SJCRH30 (cell line): ENCODE measurements at regions not wholly inside any gene's neighbourhood (a gene's known extent, or its start where the extent isn't known, plus 50 kb on each side); places are given as distances from the start of the nearest gene placed in this dataset.

Experiments used
- DNase-seq, 2 experiments: peaks; one replicate each; pipeline ENCODE4 v3.0.0-alpha.2; 2015 to 2020
- H3K27ac ChIP-seq: fragments of 250-450 bp; sonication (Bioruptor Pico); 2 replicates; pipeline ENCODE4 v1.5.1; 2020; ENCODE audit warnings: mild to moderate bottlenecking, moderate library complexity
- H3K27me3 ChIP-seq: fragments of 250-450 bp; sonication (Bioruptor Pico); 2 replicates; pipeline ENCODE4 v1.5.1; 2020; ENCODE audit warnings: mild to moderate bottlenecking, moderate library complexity
- H3K36me3 ChIP-seq: fragments of 250-450 bp; sonication (Bioruptor Pico); 2 replicates; pipeline ENCODE4 v1.5.1; 2020; ENCODE audit warnings: mild to moderate bottlenecking, moderate library complexity
- H3K4me1 ChIP-seq: fragments of 250-450 bp; sonication (Bioruptor Pico); 2 replicates; pipeline ENCODE4 v1.5.1; 2020; ENCODE audit warnings: mild to moderate bottlenecking, moderate library complexity
- H3K4me3 ChIP-seq: fragments of 250-450 bp; sonication (Bioruptor Pico); 2 replicates; pipeline ENCODE4 v1.5.1; 2020; ENCODE audit warnings: mild to moderate bottlenecking, moderate library complexity
- H3K9me3 ChIP-seq: fragments of 250-450 bp; sonication (Bioruptor Pico); replicated peaks from 2 replicates; pipeline ENCODE4 v1.5.1; 2020; ENCODE audit warnings: mild to moderate bottlenecking, moderate library complexity

- Histone ChIP-seq H3K9me3 (no peaks in the 10 kb centered on the region), H3K27ac (no peak overlapping the region), H3K4me3 (no peak overlapping the region), H3K36me3 (no peaks in the 10 kb centered on the region), H3K4me1 (no peaks in the 10 kb centered on the region), H3K27me3 (no peaks in the 10 kb centered on the region)
- no peak for DNase-seq
Observed at GRCh38 chr3:127350172-127351050, 62.6 kb upstream of the PRR20G start.

- DNase-seq, result no peak
- Histone ChIP-seq H3K4me3 (no peak overlapping the region), H3K36me3 (no peaks in the 10 kb centered on the region), H3K9me3 (no peaks in the 10 kb centered on the region), H3K4me1 (no peaks in the 10 kb centered on the region), H3K27ac (no peak overlapping the region), H3K27me3 (no peaks in the 10 kb centered on the region)
Observed at GRCh38 chr3:127349501-127350171, 61.8 kb upstream of the PRR20G start.

- Histone ChIP-seq H3K36me3 (no peaks in the 10 kb centered on the region), H3K4me3 (no peak overlapping the region), H3K9me3 (no peaks in the 10 kb centered on the region), H3K27me3 (no peaks in the 10 kb centered on the region), H3K27ac (no peak overlapping the region), H3K4me1 (peaks cover 6% of the 10 kb centered on the region)
- no peak for DNase-seq
Observed at GRCh38 chr3:127342735-127343134, 54.9 kb upstream of the PRR20G start.

- Histone ChIP-seq H3K36me3 (no peaks in the 10 kb centered on the region), H3K27me3 (no peaks in the 10 kb centered on the region), H3K4me1 (peaks cover 9% of the 10 kb centered on the region), H3K27ac (no peak overlapping the region), H3K9me3 (no peaks in the 10 kb centered on the region), H3K4me3 (no peak overlapping the region)
- peak in 1 of 2 experiments; percentile 28 for DNase-seq
Observed at GRCh38 chr3:127339928-127340861, 52.3 kb upstream of the PRR20G start.

GRCh38 chr3:127339016-127339415 is 51.2 kb upstream of the PRR20G start:
- H3K27me3 ChIP-seq, result no peaks in the 10 kb centered on the region
- H3K4me3 ChIP-seq, result no peak overlapping the region
- DNase-seq, result no peak
- H3K27ac ChIP-seq, result no peak overlapping the region
- peaks cover 13% of the 10 kb centered on the region for H3K4me1 ChIP-seq
- H3K36me3 ChIP-seq, result no peaks in the 10 kb centered on the region
- H3K9me3 ChIP-seq, result no peaks in the 10 kb centered on the region; the same call in 1 of the 2 replicates

GRCh38 chr3:127337911-127338531 is 50.2 kb upstream of the PRR20G start:
- no peaks in the 10 kb centered on the region for H3K36me3 ChIP-seq
- H3K27me3 ChIP-seq, result no peaks in the 10 kb centered on the region
- peaks cover 13% of the 10 kb centered on the region for H3K4me1 ChIP-seq
- no peak overlapping the region for H3K4me3 ChIP-seq
- no peaks in the 10 kb centered on the region; the same call in 1 of the 2 replicates for H3K9me3 ChIP-seq
- no peak for DNase-seq
- H3K27ac ChIP-seq, result no peak overlapping the region
